ENCODE measurements at regions not wholly inside any gene's neighbourhood (a gene's known extent, or its start where the extent isn't known, plus 50 kb on each side); places are given as distances from the start of the nearest gene placed in this dataset.
"Not testable (repeated sequence)": the region's sequence is repeated elsewhere in the genome, so short reads cannot be mapped to it uniquely, and the experiment has no call there.

DNA sequence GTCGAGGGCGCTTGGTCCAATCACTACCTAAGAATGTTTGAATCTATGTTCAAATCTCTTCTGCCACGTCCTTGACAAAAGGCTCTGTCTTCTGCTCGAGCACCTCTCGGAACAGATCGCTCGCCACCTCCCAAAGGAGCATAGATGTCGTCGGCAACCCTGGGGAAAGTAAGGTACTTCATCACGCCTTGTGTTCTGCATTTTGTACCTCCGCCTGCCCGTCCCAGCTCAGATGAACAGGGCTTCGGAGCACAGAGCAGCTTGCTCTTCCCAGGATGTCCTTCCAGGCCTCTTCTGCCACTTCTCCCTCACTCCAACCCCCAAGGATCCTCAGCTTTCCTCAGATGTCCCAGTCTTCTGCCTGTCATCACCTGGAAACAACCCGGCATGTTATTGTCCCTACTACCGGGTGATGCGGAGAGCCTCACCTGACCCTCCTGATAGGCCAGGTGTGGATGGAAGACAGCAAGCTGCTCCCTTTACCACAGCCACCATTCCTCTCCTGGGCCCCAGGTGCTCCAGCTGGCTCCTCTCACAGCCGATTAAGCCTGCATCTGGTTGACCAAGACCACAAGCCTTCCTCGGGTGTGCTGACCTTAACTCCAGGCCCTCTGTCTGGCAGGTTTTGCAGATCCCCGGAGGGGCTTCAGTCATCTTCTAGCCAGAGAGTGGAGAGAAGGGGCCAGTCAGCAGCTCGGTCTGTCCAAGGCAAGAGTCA lies 270.5 kb downstream of the FAM43A start:
- TF ChIP-seq, protein P1, sequence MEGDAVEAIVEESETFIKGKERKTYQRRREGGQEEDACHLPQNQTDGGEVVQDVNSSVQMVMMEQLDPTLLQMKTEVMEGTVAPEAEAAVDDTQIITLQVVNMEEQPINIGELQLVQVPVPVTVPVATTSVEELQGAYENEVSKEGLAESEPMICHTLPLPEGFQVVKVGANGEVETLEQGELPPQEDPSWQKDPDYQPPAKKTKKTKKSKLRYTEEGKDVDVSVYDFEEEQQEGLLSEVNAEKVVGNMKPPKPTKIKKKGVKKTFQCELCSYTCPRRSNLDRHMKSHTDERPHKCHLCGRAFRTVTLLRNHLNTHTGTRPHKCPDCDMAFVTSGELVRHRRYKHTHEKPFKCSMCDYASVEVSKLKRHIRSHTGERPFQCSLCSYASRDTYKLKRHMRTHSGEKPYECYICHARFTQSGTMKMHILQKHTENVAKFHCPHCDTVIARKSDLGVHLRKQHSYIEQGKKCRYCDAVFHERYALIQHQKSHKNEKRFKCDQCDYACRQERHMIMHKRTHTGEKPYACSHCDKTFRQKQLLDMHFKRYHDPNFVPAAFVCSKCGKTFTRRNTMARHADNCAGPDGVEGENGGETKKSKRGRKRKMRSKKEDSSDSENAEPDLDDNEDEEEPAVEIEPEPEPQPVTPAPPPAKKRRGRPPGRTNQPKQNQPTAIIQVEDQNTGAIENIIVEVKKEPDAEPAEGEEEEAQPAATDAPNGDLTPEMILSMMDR (IDR thresholded peaks at IDR 0.05; ENCODE audit: extremely low read depth, missing control alignments), result no peak
- DNase-seq (ENCODE audit: low spot score), result no peak

DNA sequence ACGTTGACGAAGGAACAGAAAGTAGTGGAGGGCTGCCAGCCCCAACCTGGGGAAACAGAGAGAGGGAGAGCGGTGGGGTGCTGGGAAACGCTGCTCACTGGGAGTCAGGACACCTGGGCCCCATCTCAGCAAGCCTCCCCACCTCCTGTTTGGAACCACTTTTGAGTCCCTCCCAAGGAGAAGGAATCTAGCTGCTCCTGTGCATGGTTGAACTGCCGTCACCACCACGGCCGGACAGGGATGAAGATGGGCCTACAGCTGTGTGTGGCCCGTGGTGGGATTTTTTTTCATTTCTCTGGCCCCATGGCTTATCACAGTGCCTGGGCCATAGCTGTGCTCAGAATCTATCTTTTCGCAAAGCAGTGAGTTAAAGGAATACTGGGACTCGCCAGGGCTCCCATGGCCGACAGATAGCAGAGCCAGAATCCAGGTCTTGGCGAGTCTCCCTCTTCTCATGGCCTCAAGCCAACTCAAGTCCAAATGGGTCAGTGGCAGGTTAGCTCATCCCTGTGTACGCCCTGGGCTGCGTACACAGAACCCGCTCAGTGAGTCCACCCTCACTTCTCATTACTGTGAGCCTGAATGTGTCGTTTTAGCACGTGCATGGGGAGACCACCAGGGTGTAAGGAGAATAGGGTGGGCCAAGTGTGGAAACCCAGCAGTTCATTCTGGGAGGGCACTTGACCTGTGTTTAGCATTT lies 271.2 kb downstream of the FAM43A start:
- DNase-seq (ENCODE audit: low spot score), result no peak
- TF ChIP-seq, protein P1 (IDR thresholded peaks at IDR 0.05; ENCODE audit: extremely low read depth, missing control alignments), result no peak

DNA sequence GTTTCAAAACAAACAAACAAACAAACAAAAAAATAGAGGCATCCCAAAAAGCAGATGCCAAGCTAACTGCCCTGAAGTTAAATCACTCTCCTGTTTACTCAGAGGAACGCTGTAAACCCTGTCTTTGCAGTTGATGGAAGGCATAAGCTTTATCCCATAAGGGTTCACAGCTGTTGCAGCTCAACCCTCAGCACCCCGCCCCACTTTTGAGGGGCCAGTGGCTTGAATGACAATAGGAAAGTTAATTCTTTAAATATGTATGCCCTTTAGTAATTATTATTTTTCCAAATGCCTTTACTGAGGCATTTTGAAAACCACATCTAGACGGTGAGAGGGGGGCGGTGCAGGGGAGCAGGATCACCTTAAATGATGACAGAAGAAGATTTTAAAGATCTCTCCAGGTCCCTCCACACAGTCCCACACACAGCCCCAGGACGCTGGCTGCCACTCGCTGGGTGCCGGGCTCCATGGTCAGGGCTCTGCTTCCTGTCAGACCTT lies 272.1 kb downstream of the FAM43A start:
- DNase-seq (ENCODE audit: low spot score), result no peak
- TF ChIP-seq, protein P1 (IDR thresholded peaks at IDR 0.05; ENCODE audit: extremely low read depth, missing control alignments), result no peak

DNA sequence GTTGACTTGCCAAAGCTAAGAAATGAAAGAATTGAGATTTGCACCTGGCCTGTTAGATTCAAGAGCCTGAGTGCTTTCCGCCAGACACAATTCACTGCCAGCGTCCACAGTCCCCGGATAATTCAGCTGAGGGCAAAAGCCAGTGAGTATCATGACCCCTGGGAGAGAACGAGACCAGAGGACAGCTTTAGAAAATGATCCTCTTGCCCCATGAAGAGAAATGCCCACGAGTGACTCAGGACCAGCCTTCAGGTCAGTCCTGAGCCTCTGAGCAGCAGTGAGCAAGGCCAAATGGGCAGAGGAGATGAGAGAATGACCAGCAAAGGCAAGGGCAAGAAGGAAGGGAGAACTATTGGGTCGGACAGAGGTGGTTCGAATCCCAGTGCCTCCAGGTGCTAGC lies 273.5 kb downstream of the FAM43A start:
- TF ChIP-seq, protein P1 (IDR thresholded peaks at IDR 0.05; ENCODE audit: extremely low read depth, missing control alignments), result no peak
- DNase-seq (ENCODE audit: low spot score), result no peak

DNA sequence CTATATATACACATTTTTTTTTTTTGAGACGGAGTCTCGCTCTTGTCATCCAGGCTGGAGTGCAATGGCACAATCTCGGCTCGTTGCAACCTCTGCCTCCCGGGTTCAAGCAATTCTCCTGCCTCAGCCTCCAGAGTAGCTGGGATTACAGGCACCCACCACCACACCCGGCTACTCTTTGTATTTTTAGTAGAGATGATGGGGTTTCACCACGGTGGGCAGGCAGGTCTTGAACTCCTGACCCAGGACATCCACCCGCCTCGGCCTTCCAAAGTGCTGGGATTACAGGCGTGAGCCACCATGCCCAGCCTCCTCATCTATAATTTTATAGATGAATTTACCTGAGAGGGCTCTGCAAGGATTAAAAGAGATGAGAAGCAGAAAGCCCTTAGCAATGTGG lies 274.0 kb downstream of the FAM43A start:
- not testable (repeated sequence) for DNase-seq (ENCODE audit: low spot score)

DNA sequence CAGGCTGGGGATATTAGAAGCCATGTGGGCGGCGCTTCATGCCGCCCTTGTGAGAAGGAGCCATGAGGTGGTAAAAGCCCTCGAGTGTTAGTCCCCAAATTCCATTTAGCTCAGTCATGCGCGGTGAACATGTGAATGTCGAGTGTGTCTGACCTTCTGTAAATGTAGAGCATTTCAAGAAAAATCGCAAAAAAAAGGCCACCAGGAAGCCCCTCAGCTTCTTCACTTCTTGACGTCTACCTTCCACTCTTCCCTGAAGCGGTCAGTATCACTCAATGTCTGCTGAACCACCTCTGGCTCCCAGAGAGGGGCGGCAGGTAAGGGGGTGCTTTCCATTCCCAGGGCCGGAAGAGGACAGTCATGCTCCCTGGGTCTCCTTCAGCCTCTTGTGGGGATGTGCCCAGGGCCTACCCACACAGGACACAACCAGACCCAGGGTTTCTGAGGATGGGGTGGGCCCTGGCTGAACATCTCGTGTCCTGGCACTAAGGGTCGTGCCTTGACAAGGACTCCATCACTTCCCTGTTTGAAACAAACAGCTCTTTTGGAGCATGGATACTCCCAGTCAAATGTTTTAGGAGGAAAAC lies 274.9 kb downstream of the FAM43A start:
- TF ChIP-seq, protein P1 (IDR thresholded peaks at IDR 0.05; ENCODE audit: extremely low read depth, missing control alignments), result no peak
- DNase-seq (ENCODE audit: low spot score), result no peak

DNA sequence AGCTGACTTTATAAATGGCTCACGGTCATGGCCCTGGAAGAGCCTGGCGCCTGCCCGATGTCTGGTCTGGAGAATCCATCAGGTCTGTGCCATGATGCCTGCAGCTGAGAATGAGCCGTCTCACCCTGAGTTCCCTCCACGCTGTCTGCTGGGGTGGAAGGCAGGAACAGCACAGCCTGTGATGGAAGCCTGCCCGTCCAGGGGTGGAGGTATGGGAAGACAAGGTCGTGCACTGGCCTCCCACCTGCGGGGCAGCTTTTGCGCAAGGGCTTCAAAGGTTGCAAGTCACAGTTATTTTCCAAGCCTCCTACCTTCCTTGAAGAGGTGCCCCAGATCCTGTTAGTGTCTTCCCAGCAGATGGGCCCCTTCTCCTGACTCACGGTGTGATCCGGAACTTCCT lies 275.5 kb downstream of the FAM43A start:
- DNase-seq (ENCODE audit: low spot score), result no peak
- TF ChIP-seq, protein P1 (IDR thresholded peaks at IDR 0.05; ENCODE audit: extremely low read depth, missing control alignments), result no peak

Measured in GM20000 (cell line).